NCI-H226 (cell line): ENCODE measurements at regions not wholly inside any gene's neighbourhood (a gene's known extent, or its start where the extent isn't known, plus 50 kb on each side); places are given as distances from the start of the nearest gene placed in this dataset.

Source experiments
- DNase-seq: peaks from one replicate; pipeline ENCODE4 v3.0.0-alpha.2; 2015

- peak; percentile 53 for DNase-seq
These were observed 57.6 kb upstream of the HMGCLL1 start for GRCh38 chr6:55636406-55637102.

- no peak for DNase-seq
These were observed 54.5 kb upstream of the HMGCLL1 start for GRCh38 chr6:55633471-55633870.

- DNase-seq = peak; percentile 9
These were observed 54.0 kb upstream of the HMGCLL1 start for GRCh38 chr6:55632953-55633352.
